CD4-positive, alpha-beta T cell treated with Interleukin-10 for 1 hour (primary cell): ENCODE measurements at regions not wholly inside any gene's neighbourhood (a gene's known extent, or its start where the extent isn't known, plus 50 kb on each side); places are given as distances from the start of the nearest gene placed in this dataset.
"Not testable (repeated sequence)": the region's sequence is repeated elsewhere in the genome, so short reads cannot be mapped to it uniquely, and the experiment has no call there.

Experiments
- DNase-seq: peaks from one replicate; pipeline ENCODE4 v3.0.0-alpha.2; 2020

DNA sequence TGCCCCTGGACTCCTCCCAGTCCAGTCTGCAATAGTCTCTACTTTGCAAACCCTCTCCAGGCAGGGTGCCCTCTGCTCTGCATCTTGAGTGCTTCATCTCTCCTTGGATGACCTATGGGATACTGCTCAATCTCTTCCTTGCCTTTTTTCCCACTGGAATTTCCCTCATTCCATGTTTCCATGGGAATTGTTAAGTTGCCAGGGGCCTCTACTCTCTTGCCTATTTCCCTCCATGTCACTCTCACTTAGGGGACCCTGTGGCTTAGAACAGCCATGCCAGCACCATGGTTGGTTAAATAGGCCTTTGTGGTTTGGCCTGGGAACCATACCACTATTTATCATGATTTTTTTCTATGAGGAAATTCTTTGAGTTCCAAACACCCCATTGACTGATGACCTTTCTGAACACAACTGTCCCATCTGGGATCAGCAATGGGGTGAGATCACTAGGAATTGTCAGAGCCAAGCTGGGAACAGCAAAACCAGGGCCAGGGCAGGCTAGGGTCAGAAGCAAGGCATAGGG lies 91.4 kb upstream of the RBMS1 start:
- no peak for DNase-seq

DNA sequence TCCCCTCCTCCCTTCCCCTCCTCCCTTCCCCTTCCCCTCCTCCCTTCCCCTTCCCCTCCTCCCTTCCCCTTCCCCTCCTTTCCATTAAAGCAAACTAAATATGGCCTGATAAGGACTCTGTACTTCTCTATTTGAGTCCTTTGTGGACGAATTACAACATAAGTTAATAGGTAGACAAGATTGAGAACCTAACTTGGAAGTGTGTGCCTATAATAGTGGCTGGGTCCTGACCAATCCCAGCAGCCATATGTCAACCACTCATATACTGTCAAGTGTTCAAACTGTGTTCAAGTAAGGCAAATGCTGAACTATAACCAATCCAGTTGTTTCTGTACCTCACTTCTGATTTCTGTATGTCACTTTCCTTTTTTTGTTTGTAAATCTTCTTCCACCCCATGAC lies 97.1 kb upstream of the RBMS1 start:
- no peak for DNase-seq

DNA sequence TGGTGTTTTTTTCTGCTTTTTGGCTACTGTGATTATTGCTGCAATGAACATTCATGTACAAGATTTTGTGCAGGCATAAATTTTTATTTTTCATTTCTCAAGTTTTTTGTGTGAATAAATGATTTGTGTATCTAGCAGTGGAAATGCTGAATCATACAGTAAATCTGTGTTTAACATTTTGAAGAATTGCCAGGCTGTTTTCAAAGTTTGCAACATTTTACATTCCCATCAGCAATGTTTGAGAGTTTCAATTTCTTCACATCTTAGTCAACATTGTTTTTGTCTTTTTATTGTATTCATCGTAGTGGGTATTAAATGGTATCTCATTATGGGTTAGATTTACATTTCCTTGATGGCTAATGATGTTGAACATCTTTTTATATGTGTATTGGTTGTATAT lies 98.8 kb upstream of the RBMS1 start:
- no peak for DNase-seq

DNA sequence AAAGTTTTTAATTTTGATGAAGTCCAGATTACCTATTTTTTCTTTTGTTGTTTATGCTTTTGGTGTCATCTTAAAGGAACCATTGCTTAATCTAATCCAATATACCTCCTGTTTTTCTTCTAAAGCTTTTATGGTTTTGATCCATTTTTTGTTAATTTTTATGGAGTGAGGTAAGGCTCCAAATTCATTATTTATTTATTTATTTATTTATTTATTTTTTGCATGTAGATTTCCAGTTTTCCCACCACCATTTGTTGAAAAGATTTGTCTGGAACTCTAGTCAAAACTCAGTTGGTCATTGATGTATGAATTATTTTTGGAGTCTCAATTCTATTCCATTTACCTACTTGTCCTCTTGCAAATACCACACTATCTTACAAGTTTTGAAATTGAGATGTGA lies 99.4 kb upstream of the RBMS1 start:
- no peak for DNase-seq

DNA sequence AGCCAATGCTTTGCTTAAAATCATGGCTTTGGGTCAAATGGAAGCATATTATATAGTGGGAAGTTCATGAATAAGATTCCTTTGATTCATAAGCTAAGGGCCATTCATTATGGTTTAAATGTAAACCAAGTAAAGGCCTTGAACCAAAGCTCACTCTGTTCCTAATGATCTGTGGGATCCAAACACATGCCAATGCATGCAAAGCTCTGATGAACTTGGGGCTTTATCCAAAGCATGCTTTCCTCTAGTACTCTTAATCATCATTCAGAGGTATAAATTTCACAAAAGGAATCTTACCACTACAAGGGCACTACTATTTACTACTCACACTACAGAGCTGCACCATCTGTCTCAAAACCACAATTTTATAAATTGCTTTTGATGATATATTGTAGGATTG lies 102.8 kb upstream of the RBMS1 start:
- DNase-seq: no peak

DNA sequence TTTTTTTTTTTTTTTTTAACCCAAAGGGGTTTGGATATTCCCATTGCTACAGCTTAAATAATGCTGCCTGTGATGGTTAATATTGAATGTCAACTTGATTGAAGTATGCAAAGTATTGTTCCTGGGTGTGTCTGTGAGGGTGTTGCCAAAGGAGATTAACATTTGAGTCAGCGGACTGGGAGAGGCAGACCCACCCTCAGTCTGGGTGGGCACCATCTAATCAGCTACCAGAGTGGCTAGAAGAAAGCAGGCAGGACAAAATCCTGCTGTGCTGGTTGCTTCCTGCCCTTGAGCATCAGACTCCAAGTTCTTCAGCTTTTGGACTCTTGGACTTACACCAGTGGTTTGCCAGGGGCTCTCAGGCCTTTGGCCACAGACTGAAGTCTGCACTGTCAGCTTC lies 106.8 kb upstream of the RBMS1 start:
- not testable (repeated sequence) for DNase-seq

DNA sequence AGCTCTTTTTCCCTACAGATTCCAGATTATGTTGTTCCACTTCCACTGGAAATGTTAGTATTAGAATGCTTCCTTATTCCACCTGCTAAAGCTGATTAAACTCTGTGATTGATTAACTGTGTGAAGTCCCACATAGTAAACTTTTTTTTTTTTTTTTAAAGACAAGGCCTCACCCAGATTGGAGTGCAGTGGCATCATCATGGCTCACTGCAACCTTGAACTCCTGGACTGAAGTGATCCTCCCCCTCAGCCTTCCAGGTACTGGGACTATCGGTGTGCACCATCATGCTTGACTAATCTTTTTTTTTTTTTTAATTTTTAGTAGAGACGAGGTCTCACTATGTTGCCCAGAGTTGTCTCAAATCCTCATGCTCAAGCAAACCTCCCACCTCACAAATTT lies 108.5 kb upstream of the RBMS1 start:
- DNase-seq: no peak

DNA sequence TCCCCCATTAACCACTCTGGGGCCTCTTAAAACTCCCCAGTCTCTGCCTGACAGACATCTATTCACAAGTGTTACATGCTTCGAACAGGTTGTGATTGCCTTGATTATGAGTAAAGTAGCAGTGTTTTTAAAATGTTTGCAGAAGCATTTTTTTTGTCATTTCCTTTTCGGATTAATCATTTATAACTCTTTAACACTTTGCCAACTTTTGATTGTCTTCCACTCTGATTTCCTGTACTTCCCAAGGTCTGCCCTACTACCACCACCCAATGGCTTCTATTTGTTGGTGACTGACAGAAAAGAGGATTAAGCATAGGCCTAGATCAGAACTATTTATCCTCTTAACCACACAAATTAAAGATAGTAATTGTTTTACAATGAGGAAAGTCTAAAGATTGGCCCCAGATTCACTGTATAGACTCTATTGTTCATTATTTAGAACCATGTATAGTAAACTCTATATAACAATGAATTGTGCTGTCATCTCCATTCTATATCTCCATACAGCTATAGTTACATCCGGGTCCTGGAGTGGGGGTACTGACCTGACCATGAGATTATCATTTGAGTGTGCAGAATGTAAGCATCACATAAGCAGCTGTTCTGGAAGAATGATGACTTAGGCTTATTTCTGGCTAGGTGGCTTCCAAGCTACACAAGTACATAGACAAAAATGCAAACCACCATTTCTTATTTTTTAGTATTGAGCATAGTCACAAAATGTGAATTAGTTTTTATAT lies 110.3 kb upstream of the RBMS1 start:
- no peak for DNase-seq

DNA sequence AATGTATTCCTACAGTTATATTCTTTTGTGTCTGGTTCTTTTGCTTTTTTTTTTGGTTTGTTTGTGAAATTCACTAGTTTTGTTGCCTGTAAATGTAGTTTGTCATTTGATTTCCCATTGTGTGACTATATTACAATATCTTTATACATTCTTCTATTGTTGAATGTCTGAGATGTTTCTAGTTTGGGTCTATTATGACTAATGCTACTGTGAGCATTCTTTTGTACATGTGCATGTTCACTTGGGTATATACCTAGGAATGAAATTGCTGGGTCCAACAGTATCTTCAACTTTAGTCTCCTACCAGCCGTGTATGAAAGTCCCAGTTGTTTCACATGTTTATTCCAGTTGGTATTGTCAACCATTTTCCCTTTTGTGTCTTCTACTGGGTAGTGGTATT lies 112.7 kb upstream of the RBMS1 start:
- no peak for DNase-seq

DNA sequence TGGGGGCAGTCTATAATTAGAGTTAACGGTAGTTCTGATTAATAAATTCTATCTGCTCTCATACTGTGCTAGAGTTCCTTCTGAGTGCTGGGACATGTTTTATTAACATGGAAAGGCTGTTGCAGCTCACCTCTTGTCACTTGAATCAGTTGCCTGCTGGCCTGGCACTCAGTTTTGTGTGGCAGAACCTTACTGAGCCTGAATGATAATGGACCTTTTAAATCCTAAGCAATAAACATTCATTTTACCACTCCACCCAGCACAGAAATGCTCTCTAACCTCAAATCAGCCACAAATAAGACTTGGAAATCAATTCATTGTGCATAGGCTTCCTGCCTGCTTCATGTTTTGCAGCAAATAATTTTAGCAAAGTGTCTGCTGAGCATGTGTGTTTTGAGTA lies 115.0 kb upstream of the RBMS1 start:
- no peak for DNase-seq

DNA sequence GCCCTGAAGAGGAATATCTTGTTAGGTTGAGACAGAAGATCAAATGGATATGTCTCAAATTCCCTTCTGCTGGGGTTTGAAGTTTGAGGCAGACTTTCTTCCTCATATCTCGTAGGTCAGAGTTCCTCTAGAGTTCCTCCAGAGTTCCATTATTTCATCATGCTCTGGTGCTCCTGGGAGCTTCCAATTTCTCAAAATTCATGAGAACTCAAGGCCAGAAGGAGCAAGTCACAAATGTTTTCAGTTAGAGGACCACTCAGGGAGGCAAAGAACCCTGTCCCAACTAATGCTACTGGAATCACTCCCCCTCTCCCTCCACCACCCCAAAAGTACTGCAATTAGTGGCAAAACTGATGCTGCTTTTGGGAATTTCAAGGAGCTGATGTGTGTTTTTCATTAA lies 115.7 kb upstream of the RBMS1 start:
- no peak for DNase-seq

DNA sequence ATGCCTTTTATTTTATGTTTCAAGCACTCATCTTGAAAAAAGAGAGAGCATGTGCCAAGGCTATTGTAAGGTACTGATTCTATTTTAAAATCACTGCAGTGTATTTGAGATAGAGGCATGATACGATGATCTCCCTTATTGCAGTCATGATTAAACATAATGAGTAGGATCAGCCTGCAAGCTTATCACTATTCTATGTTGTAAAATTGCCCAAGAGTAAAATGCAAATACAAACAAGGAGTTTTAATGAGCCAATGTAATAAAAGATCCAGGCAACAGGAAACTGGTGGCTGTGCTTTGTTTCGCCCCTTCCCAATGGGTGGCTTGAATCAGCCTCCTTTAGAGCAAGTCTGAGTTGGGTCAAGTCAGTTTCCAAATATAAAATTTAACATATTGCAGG lies 116.4 kb upstream of the RBMS1 start:
- no peak for DNase-seq

DNA sequence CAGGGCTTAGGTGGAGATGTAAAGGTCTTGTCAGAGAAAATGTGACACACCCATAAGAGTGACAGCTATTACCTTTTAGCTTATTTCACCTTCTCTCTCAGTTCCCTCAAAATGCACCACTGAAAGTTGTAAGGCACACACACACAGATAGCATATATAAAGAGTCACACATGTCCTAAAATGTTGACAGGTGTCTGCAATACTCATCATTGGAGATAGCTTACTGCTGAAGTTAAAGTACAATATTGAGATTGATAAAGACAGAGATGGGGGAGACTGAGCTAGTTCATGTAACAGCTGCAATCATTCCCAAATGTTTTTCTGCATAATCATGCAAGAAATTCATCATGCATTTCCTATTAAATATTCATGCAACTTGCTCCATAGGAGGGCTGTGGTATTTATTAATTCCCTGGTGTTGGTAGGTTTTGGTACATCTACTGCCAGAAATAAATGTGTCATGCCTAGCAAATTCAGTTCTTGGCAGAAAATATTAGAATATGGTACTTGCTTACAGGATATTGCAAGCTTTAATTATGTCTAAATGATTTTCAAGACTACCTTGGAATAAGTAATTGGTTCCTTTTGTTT lies 118.8 kb upstream of the RBMS1 start:
- DNase-seq: no peak

DNA sequence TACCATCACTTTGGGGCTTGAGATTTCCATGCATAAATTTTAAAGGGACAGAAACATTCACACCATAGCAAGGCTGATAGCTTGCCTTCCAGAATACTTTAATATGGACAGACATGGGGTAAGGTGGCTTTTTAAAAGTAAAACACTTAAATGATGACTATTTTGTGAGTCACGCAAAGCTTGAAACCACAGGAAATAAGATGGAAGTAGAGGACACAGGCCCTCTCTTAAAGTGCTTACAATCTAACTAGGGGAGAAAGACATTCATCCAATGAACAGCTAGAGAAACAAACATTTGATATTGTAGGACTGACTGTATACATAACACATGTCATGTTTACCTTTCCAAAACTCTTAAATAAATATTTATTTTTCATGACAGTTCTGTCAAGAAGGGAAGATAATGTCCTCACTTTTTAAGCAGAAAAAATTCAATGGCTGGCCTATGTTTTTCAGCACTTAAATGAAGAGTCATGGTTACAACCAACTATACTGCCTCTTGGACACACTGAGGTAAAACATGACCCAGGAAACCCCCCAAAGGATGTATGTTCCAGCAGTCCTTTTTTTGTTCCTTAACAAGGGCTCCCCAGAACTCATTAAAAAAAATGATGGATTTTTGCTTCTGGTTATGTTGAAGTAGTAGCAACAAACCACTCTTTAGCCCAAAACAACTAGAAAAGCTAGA lies 120.0 kb upstream of the RBMS1 start:
- DNase-seq: no peak

DNA sequence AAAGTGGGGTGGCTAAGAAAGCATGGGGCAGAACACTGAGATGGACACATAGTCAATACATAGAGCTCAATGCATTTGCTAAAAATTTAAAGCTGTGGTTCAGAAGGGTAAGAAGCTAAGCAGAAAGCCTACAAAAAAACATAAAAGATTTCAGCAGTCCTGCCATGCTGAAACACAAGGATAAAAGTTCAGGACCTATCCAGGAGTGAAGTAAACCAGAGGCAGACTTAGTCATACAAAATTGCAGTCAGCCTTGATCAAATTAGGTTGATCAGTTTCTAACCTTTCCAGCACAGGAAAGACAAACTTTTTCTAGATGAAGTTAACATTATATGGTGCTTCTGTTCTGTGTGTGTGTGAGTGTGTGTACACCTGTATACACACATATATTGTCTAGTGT lies 120.8 kb upstream of the RBMS1 start:
- no peak for DNase-seq

DNA sequence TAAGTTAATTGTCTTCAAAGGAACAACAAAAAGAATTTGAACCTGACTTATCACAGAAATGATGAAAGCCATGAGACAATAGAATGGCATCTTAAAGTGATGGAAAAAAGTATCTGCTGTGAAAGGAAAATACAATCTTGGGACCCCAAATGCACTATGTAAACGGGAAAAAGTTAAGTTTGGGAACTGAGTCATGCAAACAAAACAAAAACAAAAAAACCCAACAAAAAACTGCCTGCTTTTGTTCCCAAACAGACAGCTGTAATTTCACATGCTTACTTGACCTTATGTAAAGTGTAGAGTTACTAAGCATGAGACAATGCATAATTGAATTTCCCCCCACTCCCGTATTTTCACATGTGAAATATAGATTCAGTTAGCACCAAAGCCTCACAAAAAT lies 122.1 kb upstream of the RBMS1 start:
- DNase-seq: no peak

DNA sequence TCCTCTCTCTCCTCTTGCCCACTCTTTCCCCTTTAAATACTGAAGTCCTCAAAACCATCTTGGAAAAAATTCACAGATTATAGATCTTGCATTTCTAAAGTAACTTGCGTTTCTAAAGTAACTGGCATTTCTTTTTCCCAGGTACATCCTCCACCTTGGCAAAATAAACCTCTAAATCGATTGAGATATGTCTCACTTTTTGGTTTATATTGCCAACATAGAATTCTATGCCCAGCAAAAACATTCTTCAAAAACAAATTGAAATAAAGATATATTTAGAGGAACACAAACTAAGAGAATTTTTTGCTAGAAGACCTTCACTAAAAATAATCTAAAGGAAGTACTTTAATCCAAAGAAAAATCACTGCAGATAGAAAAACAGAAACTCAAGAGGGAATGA lies 122.5 kb upstream of the RBMS1 start:
- no peak for DNase-seq

DNA sequence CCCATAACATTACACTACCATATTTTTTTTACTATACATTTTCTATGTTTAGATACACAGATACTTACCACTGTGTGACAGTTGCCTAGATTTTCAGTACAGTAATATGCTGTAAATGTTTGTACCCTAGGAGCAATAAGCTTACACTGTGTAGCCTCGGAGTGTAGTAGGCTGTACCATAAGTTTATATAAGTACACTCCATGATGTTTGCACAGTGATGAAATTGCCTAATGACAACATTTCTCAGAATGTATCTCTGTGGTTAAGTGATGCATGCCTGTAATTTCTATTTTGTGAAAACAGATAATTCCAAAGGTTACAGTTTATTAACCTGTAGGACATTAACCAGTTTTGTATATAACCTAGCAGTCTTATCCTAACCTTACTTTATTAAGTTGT lies 128.1 kb upstream of the RBMS1 start:
- no peak for DNase-seq

DNA sequence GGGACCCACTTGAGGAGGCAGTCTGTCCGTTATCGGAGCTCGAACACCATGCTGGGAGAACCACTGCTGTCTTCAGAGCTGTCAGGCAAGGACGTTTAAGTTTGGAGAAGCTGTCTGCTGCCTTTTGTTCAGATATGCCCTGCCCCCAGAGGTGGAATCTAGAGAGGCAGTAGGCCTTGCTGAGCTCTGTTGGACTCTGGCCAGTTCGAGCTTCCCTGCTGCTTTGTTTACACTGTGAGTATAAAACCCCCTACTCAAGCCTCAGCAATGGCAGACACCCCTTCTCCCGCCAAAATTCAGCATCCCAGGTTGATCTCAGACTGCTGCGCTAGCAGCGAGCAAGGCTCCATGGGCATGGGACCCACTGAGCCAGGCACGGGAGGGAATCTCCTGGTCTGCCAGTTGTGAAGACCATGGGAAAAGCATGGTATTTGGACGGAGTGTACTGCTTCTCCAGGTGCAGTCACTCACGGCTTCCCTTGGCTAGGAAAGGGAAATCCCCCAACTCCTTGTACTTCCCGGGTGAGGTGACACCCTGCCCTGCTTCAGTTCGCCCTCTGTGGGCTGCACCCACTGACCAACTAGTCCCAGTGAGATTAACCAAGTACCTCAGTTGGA lies 134.5 kb upstream of the RBMS1 start:
- not testable (repeated sequence) for DNase-seq

DNA sequence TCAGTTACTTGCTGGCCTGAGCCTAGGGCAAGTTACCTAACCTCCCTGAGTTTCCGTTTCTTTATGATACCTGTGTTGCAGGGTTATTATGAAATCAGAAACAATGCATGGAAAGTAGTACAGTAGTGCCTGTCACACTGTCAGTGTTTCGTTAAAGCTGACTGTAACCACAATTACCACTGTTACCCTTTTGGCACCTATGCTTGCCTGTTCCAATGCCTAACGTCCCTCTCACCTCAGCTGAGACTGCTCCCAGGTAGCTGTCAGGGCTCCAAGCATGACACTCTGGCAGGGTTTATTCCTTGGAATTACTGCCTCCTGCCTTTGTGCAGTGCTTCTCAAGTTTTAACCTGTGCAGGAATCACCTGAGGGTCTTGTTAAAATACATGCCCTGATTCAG lies 135.2 kb upstream of the RBMS1 start:
- no peak for DNase-seq

DNA sequence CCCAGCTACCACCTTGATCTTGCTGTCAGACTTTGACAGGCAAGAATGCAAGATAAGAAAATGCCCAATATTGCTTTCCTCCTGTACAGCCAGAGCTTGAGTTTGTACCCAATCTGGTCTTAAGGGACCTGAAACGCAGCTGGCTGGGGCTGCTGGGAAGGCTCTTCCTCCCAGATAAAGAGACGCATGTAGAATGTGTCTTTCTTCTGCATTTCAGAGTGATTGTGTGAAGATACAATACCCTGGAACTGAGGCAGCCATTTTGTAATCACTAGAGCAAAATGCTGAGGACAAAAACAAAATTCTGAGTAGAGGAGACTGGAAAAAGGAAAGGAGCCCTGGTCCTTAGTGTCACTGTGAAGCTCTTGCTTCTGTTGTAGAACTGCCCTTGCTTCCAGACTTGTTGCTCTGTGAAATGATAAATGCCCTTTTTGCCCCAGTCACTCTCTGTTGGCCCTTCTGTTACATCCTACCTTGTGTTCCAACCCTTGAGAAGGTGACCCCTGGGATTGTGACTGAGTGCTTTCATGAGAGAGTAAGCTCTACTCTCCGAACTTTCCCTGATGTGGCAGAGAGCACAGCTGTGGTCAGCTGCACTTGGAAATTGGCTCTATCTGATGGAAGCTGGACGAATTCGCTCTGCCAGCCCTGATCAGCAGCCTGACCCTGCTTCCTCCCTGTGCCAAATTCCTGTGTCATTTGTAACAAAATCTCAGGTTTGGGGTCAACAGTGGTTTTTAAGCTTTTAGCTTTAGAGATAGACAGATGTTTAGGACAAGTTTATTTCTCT lies 137.4 kb upstream of the RBMS1 start:
- DNase-seq: no peak

DNA sequence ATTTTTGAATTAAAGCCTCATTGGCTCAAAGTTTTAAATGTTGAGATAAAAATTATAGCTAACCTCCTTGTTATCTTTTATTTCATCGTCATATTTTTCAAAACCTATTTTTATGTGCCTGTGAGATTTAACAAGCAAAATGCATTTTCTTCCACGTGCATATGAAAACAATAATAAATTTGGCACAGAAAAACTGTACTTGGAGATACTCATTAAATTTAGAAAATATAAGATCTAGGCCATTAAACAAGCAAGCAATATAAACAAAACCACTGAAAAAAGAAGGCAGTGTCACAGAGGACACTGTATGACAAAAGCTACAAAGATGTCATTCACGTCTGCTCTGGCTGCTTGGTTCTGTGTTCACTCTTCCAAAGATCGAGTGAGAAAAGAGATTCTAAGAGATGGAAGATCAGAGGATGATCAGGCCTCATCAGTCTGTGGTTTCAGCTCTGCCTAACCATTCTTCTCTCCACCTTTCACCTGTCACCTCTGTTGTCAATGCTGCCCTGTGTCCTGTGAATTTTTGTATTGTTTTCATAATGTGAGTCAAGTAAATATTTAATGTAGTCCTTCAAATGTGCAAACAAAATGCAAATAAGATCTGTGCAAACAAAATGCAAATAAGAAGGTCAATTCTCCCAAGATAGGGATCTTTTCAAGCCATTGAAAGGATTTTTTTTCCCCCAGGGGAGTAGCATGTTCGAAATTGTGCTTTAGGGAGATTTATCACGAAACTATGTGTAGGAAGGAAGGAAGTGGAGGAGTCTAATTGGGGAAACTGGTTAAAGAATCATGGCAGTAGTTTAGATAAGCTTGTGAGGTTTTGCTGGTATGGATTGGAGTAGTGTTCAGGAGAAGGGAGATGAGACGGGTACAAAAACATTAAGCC lies 138.7 kb upstream of the RBMS1 start:
- no peak for DNase-seq
